PC-9 (cell line): ENCODE measurements at regions not wholly inside any gene's neighbourhood (a gene's known extent, or its start where the extent isn't known, plus 50 kb on each side); places are given as distances from the start of the nearest gene placed in this dataset.

Source experiments
- BruUV-seq: library from RNA; stranded (reverse); fragments of 400-500 nt; replicated peaks from 2 replicates; lab custom pipeline; 2021; lab: Mats Ljungman, UMichigan
- CTCF ChIA-PET: fragments of 300-600 bp; sonication (Branson Sonifier 250); formaldehyde crosslinking; loops from one replicate; lab custom pipeline; 2022; ENCODE audit warnings: antibody characterized with exemption; lab: Charles Lee
- POLR2A ChIA-PET: fragments of 300-600 bp; sonication (Branson Sonifier 250); formaldehyde crosslinking; loops from one replicate; lab custom pipeline; 2022; ENCODE audit warnings: antibody characterized with exemption; ENCODE audit not compliant: unreplicated experiment; lab: Charles Lee
- DNase-seq, 2 experiments: peaks; one replicate each; pipeline versions ENCODE4 v3.0.0 to v3.0.0-alpha.2; 2015 to 2022; ENCODE audit warnings: mixed read lengths in 1 of 2
- H2AFZ ChIP-seq: fragments of 200-600 bp; sonication (generic); 2 replicates; pipeline ENCODE4 v1.8.1; 2017; ENCODE audit warnings: antibody characterized with exemption
- H3F3A ChIP-seq: fragments of 200-600 bp; sonication (generic); 2 replicates; pipeline ENCODE4 v1.8.1; 2017; ENCODE audit warnings: antibody characterized with exemption, mild to moderate bottlenecking, low read depth; ENCODE audit not compliant: insufficient read depth
- H3K27ac ChIP-seq: fragments of 200-600 bp; sonication (generic); 2 replicates; pipeline ENCODE4 v1.6.1; 2016; ENCODE audit warnings: mixed run types
- H3K27me3 ChIP-seq: fragments of 200-600 bp; sonication (generic); 2 replicates; pipeline ENCODE4 v1.6.1; 2016; ENCODE audit warnings: low read depth, mixed run types; ENCODE audit not compliant: insufficient read depth
- H3K36me3 ChIP-seq: fragments of 200-600 bp; sonication (generic); 2 replicates; pipeline ENCODE4 v1.6.1; 2016; ENCODE audit warnings: low read depth, mixed run types
- H3K4me1 ChIP-seq: fragments of 200-600 bp; sonication (generic); replicated peaks from 2 replicates; pipeline ENCODE4 v1.6.1; 2016; ENCODE audit warnings: mixed run types; ENCODE audit not compliant: insufficient read depth
- H3K4me2 ChIP-seq: fragments of 200-600 bp; sonication (generic); 2 replicates; pipeline ENCODE4 v1.6.1; 2017; ENCODE audit warnings: mixed run types
- H3K4me3 ChIP-seq: fragments of 200-600 bp; sonication (generic); 2 replicates; pipeline ENCODE4 v1.6.1; 2016; ENCODE audit warnings: mixed run types
- H3K79me2 ChIP-seq: fragments of 200-600 bp; sonication (generic); 2 replicates; pipeline ENCODE4 v1.6.1; 2017; ENCODE audit warnings: low read depth, mixed run types
- H3K9me2 ChIP-seq: fragments of 200-600 bp; sonication (generic); 2 replicates; pipeline ENCODE4 v1.8.1; 2017; ENCODE audit warnings: mild to moderate bottlenecking; ENCODE audit not compliant: insufficient read depth
- H3K9me3 ChIP-seq: fragments of 200-600 bp; sonication (generic); 2 replicates; pipeline ENCODE4 v1.8.1; 2016; ENCODE audit warnings: low read depth; ENCODE audit not compliant: insufficient read depth
- H4K20me1 ChIP-seq: fragments of 200-600 bp; sonication (generic); 2 replicates; pipeline ENCODE4 v1.8.1; 2017; ENCODE audit not compliant: insufficient read depth
- EZH2 ChIP-seq: fragments of 200-600 bp; sonication (generic); IDR thresholded peaks from 2 replicates; pipeline ENCODE4 v1.8.0; 2017; ENCODE audit warnings: antibody characterized with exemption, low read depth
- intact Hi-C: fragments of 100-400 bp; cut with micrococcal nuclease; formaldehyde crosslinking; loops from one replicate; pipeline ENCODE4 v1.10.0; 2022; ENCODE audit not compliant: unreplicated experiment
- TF ChIP-seq, protein P1 (sequence below): fragments of 200-600 bp; sonication (generic); conservative IDR thresholded peaks from 2 replicates; pipeline ENCODE4 v1.6.1; 2017; ENCODE audit warnings: mixed run types, antibody characterized with exemption, mild to moderate bottlenecking, moderate library complexity

DNA sequence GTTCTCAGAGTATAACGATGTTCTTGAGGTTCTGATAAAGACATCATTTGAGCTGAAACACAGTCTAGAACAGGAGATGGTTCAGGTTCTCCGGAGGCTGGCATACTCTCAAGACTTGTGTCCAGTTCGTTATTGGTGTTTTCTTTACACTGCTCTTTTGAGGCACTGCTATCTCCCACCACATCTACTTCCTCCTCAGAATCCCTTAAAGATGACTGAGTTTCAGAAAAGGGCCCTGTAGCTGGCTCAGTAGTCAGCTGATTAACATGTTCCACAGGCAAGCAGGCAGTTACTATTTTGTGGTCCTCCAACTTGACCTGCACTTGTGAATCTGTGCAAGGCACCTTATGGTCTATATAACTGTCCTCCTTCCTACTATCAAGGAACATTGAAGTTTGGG, 50.2 kb downstream of the ZZZ3 start:
- DNase-seq = no peak
- H3K79me2 ChIP-seq = peaks cover 30% of the 10 kb centered on the region
- H3K27ac ChIP-seq = no peak overlapping the region
- CTCF ChIA-PET = no interaction called here
- no peak overlapping the region for H2AFZ ChIP-seq
- no peaks in the 10 kb centered on the region for H3K9me2 ChIP-seq
- no TSS peak for BruUV-seq
- no peak for TF ChIP-seq EZH2
- TF ChIP-seq, protein P1, sequence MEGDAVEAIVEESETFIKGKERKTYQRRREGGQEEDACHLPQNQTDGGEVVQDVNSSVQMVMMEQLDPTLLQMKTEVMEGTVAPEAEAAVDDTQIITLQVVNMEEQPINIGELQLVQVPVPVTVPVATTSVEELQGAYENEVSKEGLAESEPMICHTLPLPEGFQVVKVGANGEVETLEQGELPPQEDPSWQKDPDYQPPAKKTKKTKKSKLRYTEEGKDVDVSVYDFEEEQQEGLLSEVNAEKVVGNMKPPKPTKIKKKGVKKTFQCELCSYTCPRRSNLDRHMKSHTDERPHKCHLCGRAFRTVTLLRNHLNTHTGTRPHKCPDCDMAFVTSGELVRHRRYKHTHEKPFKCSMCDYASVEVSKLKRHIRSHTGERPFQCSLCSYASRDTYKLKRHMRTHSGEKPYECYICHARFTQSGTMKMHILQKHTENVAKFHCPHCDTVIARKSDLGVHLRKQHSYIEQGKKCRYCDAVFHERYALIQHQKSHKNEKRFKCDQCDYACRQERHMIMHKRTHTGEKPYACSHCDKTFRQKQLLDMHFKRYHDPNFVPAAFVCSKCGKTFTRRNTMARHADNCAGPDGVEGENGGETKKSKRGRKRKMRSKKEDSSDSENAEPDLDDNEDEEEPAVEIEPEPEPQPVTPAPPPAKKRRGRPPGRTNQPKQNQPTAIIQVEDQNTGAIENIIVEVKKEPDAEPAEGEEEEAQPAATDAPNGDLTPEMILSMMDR = no peak
- no peaks in the 10 kb centered on the region for H3K4me1 ChIP-seq
- intact Hi-C loops = no loop called here
- no peak overlapping the region for H3K4me3 ChIP-seq
- no peaks in the 10 kb centered on the region for H3K9me3 ChIP-seq
- H4K20me1 ChIP-seq = peaks cover 20% of the 10 kb centered on the region
- H3K4me2 ChIP-seq = no peak overlapping the region
- no peaks in the 10 kb centered on the region; the same call in 1 of the 2 replicates for H3F3A ChIP-seq
- no peaks in the 10 kb centered on the region for H3K27me3 ChIP-seq
- POLR2A ChIA-PET = no interaction called here
- peaks cover 34% of the 10 kb centered on the region for H3K36me3 ChIP-seq

DNA sequence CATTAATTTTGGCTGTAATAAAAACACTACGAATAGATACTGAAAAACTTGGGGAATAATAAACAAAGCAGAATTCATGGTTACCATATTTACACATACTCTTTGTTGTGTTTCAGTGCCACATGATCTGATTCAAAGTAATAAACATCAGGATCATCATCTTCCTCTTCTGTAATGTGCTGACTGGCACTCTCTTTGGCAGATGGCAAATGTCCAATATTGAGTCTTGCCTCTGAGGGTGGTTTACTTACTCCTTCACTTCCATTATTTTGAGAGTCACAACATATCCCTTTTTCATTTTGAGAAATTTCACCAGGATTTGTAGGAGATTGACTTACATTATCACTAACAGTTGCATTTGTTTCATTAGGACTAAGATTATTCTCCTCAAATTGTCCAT, 50.7 kb downstream of the ZZZ3 start:
- H3K9me2 ChIP-seq = no peaks in the 10 kb centered on the region
- ChIA-PET POLR2A (no interaction called here), CTCF (no interaction called here)
- H4K20me1 ChIP-seq = peaks cover 18% of the 10 kb centered on the region
- intact Hi-C loops = no loop called here
- BruUV-seq = no TSS peak
- H3K27ac ChIP-seq = no peak overlapping the region
- DNase-seq = no peak
- H3K27me3 ChIP-seq = no peaks in the 10 kb centered on the region
- H3K4me1 ChIP-seq = no peaks in the 10 kb centered on the region
- peaks cover 34% of the 10 kb centered on the region for H3K36me3 ChIP-seq
- H2AFZ ChIP-seq = no peak overlapping the region
- H3K4me2 ChIP-seq = no peak overlapping the region
- no peaks in the 10 kb centered on the region; the same call in 1 of the 2 replicates for H3F3A ChIP-seq
- peaks cover 28% of the 10 kb centered on the region for H3K79me2 ChIP-seq
- no peak overlapping the region for H3K4me3 ChIP-seq
- H3K9me3 ChIP-seq = no peaks in the 10 kb centered on the region
- TF ChIP-seq EZH2 = no peak
- TF ChIP-seq, protein P1 = no peak

GRCh38 chr1:77631302-77631701, 51.2 kb downstream of the ZZZ3 start:
- H3K4me2 ChIP-seq = no peak overlapping the region
- no peaks in the 10 kb centered on the region for H3K4me1 ChIP-seq
- peaks cover 37% of the 10 kb centered on the region for H3K36me3 ChIP-seq
- peaks cover 23% of the 10 kb centered on the region for H3K79me2 ChIP-seq
- no peak overlapping the region for H2AFZ ChIP-seq
- TF ChIP-seq EZH2 = no peak
- TF ChIP-seq, protein P1 = no peak
- no peaks in the 10 kb centered on the region; the same call in 1 of the 2 replicates for H3F3A ChIP-seq
- intact Hi-C loops = no loop called here
- H3K9me2 ChIP-seq = no peaks in the 10 kb centered on the region
- POLR2A ChIA-PET = no interaction called here
- CTCF ChIA-PET = no interaction called here
- no peak overlapping the region for H3K4me3 ChIP-seq
- DNase-seq = no peak
- H4K20me1 ChIP-seq = peaks cover 18% of the 10 kb centered on the region
- no TSS peak for BruUV-seq
- H3K27ac ChIP-seq = no peak overlapping the region
- H3K9me3 ChIP-seq = no peaks in the 10 kb centered on the region
- H3K27me3 ChIP-seq = no peaks in the 10 kb centered on the region
